ENCODE measurements at regions not wholly inside any gene's neighbourhood (a gene's known extent, or its start where the extent isn't known, plus 50 kb on each side); places are given as distances from the start of the nearest gene placed in this dataset.

DNA sequence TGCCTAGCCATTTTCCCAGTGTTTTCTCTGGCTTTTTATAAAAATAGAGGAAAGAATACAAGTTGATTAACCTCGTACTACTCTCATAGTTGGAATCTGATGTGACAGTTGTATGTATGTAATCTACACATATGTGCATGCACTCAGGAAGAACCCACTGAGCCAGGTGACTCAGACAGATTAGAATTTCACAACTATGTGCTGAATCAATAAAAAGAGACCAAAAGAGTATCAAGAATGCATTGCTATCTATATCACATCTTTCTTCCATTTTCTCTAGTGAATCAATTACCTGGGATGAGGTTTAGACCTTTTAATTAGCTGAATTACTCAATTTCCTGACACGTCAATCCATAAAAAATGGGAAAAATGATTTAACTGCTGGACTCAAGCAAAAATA lies 319.3 kb upstream of the ATP10A start:
- DNase-seq (ENCODE audit: low read depth), result no peak
- H3K4me3 ChIP-seq (ENCODE audit: low read depth, low read length), result no peak overlapping the region
- TF ChIP-seq, protein P1, sequence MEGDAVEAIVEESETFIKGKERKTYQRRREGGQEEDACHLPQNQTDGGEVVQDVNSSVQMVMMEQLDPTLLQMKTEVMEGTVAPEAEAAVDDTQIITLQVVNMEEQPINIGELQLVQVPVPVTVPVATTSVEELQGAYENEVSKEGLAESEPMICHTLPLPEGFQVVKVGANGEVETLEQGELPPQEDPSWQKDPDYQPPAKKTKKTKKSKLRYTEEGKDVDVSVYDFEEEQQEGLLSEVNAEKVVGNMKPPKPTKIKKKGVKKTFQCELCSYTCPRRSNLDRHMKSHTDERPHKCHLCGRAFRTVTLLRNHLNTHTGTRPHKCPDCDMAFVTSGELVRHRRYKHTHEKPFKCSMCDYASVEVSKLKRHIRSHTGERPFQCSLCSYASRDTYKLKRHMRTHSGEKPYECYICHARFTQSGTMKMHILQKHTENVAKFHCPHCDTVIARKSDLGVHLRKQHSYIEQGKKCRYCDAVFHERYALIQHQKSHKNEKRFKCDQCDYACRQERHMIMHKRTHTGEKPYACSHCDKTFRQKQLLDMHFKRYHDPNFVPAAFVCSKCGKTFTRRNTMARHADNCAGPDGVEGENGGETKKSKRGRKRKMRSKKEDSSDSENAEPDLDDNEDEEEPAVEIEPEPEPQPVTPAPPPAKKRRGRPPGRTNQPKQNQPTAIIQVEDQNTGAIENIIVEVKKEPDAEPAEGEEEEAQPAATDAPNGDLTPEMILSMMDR (IDR thresholded peaks at IDR 0.05; ENCODE audit: insufficient read depth, low read depth, low read length), result no peak

GRCh38 chr15:26179906-26180305 lies 316.8 kb upstream of the ATP10A start:
- TF ChIP-seq, protein P1 (IDR thresholded peaks at IDR 0.05; ENCODE audit: insufficient read depth, low read depth, low read length), result no peak
- no peak overlapping the region for H3K4me3 ChIP-seq (ENCODE audit: low read depth, low read length)
- DNase-seq (ENCODE audit: low read depth), result no peak

DNA sequence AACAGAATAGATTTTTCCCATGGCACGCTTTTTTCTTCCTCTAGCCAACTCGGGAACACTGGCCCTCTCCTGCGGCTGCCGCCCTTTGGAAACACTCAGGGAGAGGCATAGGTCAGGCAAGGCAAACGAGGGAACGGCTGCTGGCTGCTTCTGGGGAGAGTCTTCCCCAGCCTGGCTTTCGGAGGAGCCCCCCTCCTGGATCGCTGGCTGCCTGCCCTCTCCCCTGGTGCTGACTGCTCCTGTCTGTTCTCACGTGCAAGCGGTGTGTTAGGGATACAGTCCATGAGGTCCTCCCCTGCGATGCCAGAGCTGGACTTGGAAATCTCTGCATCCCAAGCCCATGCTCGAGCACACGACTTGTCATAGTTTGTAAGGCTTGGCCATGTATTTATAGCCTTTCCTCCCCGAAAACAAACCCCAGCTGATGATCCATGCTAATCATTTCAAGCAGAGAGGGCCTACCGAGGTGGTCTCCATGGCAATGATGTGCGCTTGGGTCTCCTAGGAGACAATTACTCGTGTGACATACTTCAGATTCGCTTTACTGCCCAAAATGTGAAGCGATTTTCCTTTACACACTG lies 315.6 kb upstream of the ATP10A start:
- H3K4me3 ChIP-seq (ENCODE audit: low read depth, low read length), result no peak overlapping the region
- no peak for DNase-seq (ENCODE audit: low read depth)
- TF ChIP-seq, protein P1 (IDR thresholded peaks at IDR 0.05; ENCODE audit: insufficient read depth, low read depth, low read length), result no peak

DNA sequence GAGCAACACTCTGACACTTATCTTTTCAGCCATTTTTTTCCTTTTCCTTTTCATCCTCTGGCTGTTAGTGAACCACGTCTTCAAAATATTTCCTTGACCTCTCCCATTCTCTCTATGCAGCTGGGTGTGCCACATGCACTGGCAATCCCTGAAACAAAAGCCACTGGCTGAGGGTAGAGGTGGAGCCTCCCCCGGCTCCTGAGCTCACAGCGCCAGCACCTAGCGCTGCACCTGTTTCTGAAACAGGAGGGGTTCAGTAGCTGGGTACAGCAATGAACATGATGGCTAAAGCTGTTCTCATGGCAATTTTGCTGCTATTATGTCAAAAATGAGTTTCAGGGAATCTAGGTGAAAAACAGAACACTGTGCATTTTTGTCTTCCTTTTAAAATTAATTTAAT lies 314.7 kb upstream of the ATP10A start:
- no peak overlapping the region for H3K4me3 ChIP-seq (ENCODE audit: low read depth, low read length)
- no peak for DNase-seq (ENCODE audit: low read depth)
- TF ChIP-seq, protein P1 (IDR thresholded peaks at IDR 0.05; ENCODE audit: insufficient read depth, low read depth, low read length), result no peak

DNA sequence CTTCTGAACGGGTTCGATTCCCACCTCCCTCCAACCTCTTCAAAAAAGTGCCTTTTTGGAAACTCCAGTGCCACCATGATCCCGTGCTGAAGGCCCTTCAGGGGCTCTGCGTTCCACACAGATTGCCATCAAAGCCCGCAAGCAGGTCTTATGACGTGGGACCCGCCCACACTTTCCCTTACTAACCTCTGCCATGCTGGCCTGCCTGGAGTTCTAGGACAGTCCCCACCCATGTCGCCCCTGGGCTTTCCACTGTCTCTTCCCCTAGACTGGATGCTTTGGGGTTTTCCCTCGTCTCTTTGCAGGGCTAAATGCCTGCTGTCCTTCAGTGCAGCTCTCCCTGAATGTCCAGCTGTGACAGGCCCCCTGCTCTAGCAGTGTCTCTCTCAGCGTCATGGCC lies 313.7 kb upstream of the ATP10A start:
- DNase-seq (ENCODE audit: low read depth), result no peak
- no peak overlapping the region for H3K4me3 ChIP-seq (ENCODE audit: low read depth, low read length)
- TF ChIP-seq, protein P1 (IDR thresholded peaks at IDR 0.05; ENCODE audit: insufficient read depth, low read depth, low read length), result no peak

DNA sequence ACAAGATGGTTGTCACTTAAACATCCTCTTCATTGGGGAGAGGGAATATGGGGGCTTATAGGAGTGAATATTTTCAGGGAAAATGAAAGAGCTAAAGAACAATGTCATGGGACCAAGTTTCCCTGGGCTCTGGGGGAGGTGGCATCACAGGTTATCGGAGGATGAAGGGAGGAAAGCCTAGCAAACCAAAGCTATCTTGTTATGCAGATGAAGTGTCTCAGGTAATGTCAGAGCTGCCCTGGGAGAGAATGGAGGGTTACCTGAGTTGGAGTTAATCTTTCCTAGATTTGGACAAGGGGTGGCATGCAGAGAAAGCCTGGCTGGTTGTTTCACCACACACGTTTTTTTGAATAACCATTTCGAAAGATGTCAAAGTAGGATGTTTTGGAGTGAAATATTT lies 308.1 kb upstream of the ATP10A start:
- TF ChIP-seq, protein P1 (IDR thresholded peaks at IDR 0.05; ENCODE audit: insufficient read depth, low read depth, low read length), result no peak
- H3K4me3 ChIP-seq (ENCODE audit: low read depth, low read length), result no peak overlapping the region
- DNase-seq (ENCODE audit: low read depth), result no peak

DNA sequence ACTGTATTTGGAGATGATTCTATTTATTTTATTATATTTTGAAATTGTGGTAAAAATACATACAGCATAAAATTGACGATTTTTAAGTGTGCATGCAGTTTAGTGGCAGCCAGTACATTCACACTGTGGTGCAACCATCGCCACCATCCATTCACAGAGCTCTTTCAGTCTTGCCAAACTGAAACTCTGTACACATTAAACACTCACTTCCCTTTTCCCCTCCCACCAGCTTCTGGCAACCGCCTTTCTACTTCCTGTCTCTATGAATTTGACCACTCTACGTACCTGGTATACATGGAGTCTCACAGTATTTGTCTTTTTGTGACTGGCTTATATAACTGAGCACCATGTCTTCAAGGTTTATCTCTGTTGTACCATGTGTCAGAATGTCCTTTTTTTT lies 303.3 kb upstream of the ATP10A start:
- DNase-seq (ENCODE audit: low read depth), result no peak
- TF ChIP-seq, protein P1 (IDR thresholded peaks at IDR 0.05; ENCODE audit: insufficient read depth, low read depth, low read length), result no peak
- H3K4me3 ChIP-seq (ENCODE audit: low read depth, low read length), result no peak overlapping the region

All from fibroblast of villous mesenchyme (primary cell).